AML-193 (cell line): ENCODE measurements at regions not wholly inside any gene's neighbourhood (a gene's known extent, or its start where the extent isn't known, plus 50 kb on each side); places are given as distances from the start of the nearest gene placed in this dataset.

Experiments
- DNase-seq, 2 experiments: peaks; one replicate each; lab custom pipeline; 2025; lab: John Stamatoyannopoulos, UW

DNA sequence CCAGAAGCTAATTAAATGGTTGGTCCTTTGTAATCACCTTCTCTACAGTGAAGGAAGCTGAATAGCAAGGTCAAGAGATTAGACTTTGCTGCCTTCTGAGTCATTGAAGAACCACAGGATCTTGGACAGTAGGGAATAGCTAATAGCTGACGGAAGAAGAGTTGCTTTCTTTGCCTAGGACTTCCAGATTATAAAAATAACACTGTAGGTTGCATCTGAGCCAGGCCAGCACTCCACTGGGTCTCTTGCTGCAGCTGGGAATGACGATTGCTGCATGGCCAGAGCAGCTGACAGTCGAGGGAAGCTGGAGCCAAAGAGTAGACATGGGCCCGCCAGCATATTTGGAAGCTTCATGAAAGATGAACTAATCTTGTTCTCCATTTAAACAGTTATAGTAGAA lies 81.5 kb upstream of the KCNMB2 start:
- DNase-seq: no peak

DNA sequence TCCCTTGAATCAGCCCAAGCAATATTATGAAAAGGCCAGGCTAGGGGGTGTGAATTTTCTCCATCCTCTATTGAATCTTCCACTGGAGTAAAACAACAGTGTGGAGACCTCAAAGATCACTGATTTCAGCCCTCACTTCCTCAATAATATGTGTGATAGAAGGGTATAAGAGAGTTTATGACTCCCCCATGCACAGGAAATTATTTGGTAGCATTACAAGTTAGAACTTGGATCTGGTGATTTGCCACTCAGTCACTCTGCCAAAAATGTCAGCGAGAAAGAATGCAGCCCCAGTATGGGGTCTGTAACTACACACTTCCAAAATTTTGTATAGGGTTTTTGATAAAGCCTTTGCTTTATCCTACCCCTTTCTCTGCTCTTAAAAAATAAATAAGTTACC lies 81.0 kb upstream of the KCNMB2 start:
- DNase-seq: no peak

DNA sequence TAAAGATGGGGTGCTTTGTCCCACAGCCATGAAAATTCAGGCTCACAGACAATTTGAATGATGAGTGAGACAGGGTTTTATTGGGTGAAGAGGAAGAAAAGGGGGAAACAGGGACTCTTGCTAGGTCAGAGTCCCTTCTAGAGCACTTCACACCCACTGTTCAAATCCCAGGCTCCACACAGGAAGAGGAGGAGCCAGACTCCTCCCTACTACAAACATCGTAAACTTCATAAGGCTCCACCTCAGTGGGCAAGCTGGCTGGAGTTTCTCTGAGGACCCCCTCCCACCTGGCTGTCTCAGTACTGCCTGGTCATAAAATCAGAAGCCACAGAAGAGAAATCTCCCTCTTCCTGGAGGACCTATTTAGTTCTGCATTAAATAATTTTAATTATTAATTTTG lies 80.3 kb upstream of the KCNMB2 start:
- no peak for DNase-seq

DNA sequence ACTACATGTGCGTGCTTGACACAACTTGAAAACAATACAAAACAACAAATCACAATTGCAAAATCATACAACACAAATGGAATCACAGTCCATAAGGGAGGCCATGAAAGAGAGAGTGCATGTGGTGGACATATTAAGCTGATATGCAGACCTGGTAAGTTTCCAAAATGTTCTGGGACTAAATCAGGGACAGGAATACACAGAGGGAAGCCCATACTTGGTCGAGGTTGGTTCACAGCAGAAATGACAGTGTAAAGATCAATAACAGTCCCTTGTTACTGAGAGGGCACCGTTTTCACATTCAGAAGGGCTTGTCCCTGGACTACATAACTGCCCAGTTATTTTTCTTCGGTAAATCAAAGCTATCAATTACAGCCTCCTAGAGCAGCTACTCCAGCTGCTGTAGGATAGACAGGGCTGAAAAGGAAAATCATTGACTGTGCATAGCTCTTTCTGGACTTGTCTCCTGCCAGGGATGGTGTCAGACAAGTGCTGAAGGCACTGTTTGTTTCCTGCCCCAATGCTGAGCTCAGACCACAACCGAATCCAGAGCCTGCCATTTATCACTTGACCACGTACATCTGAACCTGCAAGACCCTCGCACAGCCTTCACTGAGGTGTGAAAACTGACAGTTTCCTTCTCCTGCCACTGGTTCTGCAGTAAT lies 79.5 kb upstream of the KCNMB2 start:
- no peak for DNase-seq

DNA sequence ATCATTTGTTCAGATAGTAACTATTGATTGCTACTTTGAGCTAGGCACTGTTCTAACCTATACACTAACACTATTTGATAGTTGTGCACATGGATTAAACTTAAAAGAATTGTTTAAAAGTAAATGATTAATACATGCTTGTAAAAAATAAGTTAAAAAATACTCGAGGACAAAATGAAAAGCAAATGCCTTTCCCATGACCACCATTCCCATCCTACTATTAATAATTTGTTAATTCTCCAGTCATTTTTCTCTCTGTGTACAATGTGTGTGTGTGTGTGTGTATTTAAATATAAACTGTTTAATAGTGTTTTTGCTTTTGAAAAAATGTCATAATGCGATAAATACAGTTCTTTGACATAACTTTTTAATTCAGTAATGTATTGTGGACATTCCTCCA lies 78.7 kb upstream of the KCNMB2 start:
- DNase-seq: no peak

DNA sequence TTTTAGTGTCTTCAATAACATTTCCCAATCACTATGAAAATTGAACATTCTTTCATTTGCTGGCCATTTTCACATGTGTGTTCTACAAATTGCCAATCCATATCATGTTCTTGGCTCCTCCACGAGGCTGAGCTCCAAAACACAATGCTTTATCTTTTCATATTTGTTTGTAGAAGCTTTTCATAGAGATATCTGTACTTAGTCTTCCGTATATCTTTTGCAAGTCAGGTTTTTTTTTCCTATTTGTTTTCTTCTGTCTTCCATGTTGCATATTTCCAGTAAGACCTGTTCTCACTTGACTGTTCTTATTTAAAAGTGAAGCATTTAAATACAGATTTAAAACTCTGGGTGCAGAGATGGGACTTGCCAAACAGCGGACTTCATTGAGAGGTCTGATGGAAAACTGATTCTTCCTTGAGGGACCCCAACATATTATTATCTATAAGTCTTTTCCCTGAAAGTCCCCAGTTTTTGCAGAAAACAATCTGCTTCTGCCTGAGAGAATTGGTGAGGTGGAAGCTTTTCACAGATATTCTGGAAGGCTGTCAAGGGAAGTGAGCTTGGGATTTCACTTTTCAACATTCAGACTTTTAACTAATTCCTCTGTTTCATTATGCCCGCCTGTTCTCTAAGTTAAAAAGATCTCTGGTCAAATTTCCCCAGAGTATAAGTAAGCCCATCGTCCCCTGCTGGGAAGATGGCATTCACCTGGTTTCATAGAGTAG lies 77.8 kb upstream of the KCNMB2 start:
- no peak for DNase-seq

DNA sequence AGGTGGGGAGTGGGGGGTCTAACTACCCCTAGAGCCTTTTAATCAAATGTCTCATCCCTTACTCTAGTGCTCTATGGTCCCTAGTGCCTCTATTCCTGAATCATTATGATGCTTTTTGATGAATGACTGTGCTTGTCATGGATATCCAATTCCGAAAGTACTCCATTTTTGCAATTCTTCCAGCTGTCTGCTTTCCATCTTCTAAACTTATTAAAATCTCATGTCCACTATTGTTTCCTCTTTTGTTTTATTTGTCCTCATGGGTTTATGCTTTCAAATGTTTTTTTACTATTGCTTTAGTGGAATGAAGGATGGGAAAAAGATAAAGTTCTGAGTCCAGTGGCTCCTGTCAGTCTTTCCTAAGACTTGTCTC lies 77.2 kb upstream of the KCNMB2 start:
- DNase-seq: no peak

DNA sequence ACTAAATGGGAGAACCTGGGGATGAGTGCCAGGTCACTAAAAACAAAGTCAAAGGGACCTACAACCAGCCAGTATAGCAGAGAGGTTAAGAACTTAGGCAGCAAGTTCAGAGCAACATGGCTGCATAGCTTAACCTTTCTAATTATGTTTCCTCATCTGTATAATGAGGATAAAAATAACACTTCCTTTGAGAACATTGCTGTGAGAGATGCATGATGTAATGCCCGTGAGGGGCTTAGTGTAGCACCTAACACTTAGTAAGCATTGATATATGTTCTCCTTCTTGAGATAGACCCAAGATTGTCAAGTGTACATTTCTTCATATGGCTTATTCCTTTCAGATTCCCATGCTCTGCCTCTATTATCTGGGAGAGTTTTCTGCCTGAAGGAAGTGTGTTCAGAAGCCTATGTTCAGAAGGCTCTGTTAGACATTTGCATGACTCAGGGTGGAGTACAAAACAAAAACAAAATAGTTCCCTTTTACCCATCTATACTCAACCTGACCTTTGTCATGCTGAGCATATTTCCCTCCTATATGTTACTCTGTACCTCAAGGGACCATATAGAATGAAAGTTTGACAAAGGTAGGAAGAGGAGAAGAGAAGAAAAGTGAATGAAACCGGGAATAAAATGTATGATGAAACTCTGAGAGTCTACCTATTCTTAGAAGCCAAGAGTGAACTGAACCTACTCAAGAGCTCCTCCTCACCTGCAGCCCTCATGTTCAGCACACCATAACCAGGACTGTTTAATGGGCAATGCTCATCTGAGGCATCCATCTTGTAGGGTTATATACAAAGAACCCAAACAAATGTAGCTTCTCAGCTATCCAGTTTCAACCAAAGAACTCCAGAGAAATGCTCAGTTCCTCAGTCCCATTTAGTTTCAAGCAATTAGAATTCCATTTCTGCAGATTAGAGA lies 70.7 kb upstream of the KCNMB2 start:
- no peak for DNase-seq

DNA sequence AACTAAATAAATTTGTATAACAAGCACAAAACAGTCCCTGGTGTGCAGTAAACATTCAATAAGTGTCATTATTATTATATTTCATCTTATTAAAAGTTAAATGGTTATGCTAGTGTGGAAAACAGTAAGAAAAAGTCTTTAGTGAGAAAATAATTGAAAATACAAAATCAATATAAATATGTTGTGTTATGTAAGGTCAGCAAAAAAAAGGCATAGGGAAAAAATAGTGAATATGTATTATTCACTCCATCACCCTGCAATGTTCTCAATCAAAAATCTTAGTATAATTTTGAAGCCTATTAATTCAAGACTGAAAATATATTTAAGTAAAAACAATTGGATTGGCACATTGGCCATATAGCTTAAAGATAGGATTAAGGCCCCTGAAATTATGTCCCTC lies 63.3 kb upstream of the KCNMB2 start:
- DNase-seq: no peak

DNA sequence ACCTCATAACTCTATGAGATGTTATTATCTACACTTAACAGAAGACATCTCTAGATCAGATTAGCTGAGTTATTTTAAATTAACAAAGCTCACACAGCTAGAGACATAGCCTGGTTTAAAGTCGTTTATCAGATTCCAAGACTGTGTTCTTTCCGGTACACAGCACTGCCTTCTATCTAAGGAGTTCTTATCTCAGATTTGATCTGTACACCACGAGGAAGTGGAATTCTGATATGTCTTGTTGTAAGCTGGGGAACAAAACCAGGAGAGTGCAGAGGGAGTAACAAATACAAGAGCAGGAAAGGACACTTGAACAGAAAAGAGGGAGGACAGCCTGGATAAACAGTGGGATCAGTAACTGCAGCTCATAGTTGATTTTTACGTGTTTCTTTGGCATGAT lies 61.7 kb upstream of the KCNMB2 start:
- DNase-seq: no peak

DNA sequence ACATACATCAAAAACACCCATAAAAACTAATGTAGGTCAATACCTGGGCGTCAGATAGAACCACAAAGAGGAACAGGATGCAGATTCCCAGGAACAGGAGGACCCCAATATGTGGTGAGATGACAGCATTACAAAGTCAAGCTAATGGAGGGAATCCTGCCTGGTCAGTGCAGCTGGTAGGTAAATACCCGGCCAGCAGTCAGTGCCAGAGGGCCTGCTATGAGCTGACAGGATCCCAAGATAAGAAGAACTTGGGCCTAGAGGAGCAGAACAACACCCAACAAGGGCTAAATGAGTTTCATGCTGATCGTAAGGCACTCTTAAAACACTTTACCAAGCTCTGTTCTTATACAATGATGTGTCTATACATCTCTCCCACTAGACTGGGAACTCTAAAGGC lies 61.2 kb upstream of the KCNMB2 start:
- no peak for DNase-seq

DNA sequence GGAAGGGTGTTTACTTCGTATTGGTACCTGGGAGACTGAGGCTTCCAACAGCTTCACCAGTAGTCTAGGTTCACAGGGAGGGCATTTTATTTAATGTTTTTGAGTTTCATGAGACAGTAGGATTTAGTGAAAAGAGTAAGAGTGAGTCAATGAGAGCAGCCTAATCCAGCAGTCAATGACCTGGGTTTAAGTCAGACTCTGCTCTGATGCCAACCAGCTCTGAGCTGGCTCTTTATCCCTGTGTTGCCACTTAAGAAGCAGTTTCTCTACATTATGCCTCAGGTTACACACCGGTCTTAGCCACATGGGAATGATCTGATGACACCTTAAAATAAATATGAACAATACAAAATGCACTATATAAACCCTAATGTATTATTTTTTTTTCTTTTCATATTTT lies 59.4 kb upstream of the KCNMB2 start:
- no peak for DNase-seq

DNA sequence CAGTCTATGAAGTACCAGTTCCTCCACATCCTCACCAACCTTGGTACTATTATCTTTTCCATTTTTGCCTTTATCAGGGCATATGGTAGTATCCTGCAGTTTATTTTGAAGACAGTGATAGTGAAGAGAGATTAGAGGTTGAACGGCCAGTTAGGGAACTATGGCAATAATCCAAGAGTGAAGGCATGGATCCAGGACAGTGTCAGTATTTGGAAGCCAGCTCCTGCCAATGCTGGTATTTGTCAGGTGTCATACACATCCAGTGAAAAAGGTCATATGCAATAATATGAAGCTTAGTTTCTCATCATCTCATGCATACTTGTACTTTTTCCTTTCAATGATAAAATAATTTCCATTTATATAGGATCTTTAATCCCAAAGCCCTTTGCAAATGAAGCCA lies 56.8 kb upstream of the KCNMB2 start:
- DNase-seq: no peak

DNA sequence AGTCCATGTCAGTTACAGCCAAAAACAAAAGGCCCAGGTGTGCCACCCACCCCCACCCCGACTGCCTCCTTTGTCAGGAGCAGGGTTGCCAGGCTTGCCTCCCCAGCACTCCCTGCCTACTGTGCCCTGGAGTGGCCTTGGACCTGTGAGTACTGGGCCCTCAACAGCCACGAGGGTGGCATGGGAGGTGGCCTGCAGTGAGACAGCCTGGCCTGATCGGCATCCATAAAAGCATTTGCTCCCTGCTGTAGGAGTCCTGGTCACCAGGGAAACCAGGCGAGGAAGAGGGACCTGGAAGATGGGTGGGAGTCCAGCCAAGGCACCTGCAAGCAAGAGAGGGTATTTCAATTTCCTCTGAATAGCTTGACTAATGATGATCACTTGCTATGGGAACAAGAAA lies 56.4 kb upstream of the KCNMB2 start:
- no peak for DNase-seq

DNA sequence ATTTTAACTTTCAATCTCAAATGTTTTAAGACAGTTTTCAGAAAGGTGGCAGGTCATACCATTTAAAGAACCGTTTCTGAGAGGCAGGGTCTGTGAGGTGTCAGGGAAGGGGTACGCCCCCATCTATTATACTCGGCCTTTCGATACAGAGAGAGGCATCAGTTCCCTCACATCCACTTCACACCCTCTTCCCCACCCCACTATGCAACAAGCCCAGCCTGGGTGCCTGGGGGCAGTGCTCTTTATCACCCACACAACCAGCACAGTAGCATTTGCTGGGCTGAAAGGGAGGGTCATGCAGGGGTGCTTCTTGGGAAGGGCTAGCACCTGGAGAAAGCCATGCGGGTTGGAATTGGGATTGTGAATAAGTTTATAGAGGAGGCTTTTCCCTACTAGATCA lies 56.0 kb upstream of the KCNMB2 start:
- no peak for DNase-seq

DNA sequence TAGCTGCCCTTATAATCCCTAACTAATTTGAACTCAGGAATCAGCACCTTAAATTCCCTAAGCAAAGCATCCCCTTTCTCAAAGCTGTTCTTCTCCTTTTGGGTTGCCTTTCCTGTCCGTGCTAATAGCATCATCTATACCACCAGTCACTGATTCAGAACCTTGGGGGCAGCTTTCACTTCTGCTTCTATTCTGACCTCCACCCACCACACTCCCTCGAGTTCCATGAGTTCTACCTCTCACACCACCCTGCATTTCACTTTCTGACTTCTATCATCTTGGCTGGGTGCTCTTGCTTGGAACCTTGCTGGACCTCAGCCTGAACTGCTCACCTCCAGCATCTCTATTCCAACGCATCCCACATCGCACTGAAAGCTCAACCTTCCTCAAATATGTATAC lies 55.4 kb upstream of the KCNMB2 start:
- no peak for DNase-seq

DNA sequence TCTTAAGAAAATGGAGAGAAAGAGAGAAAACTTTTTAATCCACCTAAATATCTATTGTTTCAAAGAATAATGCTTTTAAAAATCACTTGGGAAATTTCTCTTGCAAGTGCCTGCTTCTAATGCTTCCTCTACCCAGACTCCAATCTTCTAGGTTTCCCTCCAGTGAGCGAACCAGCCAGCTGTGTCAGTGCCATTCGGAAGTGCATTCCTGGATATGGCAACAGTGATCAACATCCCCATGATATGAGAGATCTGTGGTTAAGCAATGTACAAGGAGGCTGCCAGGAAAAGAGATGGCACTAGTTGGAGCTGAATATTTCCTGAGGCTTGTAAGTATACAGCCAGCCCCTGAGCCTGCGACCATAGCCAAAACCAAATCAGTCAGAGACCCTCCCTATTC lies 53.3 kb upstream of the KCNMB2 start:
- DNase-seq: no peak

DNA sequence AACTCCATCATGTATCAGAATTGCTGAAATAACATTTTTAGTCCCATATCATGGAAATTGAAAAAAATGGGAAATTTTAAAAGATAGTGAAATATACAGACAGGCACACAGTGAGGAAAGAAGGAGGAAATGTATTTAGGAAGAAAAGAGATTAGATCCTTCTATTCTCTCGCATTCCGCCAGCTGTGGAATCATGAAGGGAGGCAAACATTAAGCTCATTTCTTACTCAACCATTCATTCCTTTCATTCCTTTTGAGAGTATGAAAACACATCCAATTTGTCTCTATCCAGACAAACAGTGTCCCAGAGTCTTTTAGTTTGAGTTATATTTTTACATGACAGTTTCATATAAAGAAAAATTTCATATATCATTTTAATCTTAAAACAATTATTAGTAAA lies 52.5 kb upstream of the KCNMB2 start:
- no peak for DNase-seq

DNA sequence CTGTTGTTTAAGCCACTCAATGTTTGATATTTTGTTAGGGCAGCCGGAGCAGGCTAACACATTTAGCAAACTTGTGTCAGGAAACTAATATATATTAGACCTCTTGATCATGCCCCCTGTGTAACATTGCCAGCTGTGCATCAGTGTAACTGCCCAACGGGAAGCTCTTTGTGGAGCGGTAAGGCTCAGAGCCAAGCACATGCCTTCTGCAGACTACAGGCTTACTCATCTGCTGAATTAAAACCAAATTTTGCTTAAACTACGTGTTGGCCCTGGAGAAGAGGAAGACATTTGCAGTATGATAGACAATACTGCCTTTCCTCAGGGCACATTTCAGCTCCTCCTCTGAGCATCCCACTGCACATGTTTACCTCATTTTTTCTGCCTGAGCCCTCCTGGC lies 50.5 kb upstream of the KCNMB2 start:
- DNase-seq: no peak
